CD8-positive, alpha-beta memory T cell (primary cell): ENCODE measurements at regions not wholly inside any gene's neighbourhood (a gene's known extent, or its start where the extent isn't known, plus 50 kb on each side); places are given as distances from the start of the nearest gene placed in this dataset.

Experiments
- CTCF ChIA-PET: fragments of 350-600 bp; sonication (Branson Sonifier 250); formaldehyde crosslinking; loops from one replicate; lab custom pipeline; 2021; ENCODE audit warnings: antibody characterized with exemption; lab: Charles Lee
- POLR2A ChIA-PET: fragments of 350-600 bp; sonication (Branson Sonifier 250); formaldehyde crosslinking; loops from one replicate; lab custom pipeline; 2021; ENCODE audit warnings: antibody characterized with exemption; lab: Charles Lee
- DNase-seq, 5 donors: peaks; one replicate each; pipeline versions ENCODE4 v3.0.0 to v3.0.0-alpha.2; 2020 to 2022; ENCODE audit warnings: mixed read lengths in 1 of 5
- H3K27ac ChIP-seq: one replicate; pipeline ENCODE4 v1.7.0; 2013; ENCODE audit warnings: low read depth, mild to moderate bottlenecking, low read length, moderate library complexity
- H3K27me3 ChIP-seq: 2 replicates; pipeline ENCODE4 v1.7.0; 2013; ENCODE audit warnings: low read length, mild to moderate bottlenecking; ENCODE audit not compliant: insufficient read depth, poor library complexity, severe bottlenecking
- H3K36me3 ChIP-seq: 2 replicates; pipeline ENCODE4 v1.7.0; 2013; ENCODE audit warnings: mild to moderate bottlenecking, low read length, moderate library complexity; ENCODE audit not compliant: insufficient read depth
- H3K4me1 ChIP-seq: 2 replicates; pipeline ENCODE4 v1.7.0; 2013; ENCODE audit warnings: mild to moderate bottlenecking, low read length, moderate library complexity; ENCODE audit not compliant: insufficient read depth
- H3K4me3 ChIP-seq: 2 replicates; pipeline ENCODE4 v1.7.0; 2013; ENCODE audit warnings: mild to moderate bottlenecking, low read length
- H3K9me3 ChIP-seq: 2 replicates; pipeline ENCODE4 v1.7.0; 2013; ENCODE audit warnings: mild to moderate bottlenecking, low read length
- H3K27ac Mint-ChIP-seq, 8 donors: one replicate each; pipeline ENCODE4 v1.8.0; 2020 to 2021; ENCODE audit warnings: mixed read lengths in 8 of 8, mild to moderate bottlenecking in 6 of 8, inconsistent platforms in 3 of 8, moderate library complexity in 3 of 8
- H3K27me3 Mint-ChIP-seq, 2 donors: one replicate each; pipeline ENCODE4 v1.8.0; 2020 to 2021; ENCODE audit warnings: mixed read lengths in 2 of 2, mild to moderate bottlenecking in 1 of 2, moderate library complexity in 1 of 2
- H3K36me3 Mint-ChIP-seq, 3 donors: one replicate each; pipeline ENCODE4 v1.8.0; 2020 to 2021; ENCODE audit warnings: mixed read lengths in 3 of 3, inconsistent platforms in 1 of 3, mild to moderate bottlenecking in 1 of 3
- H3K4me1 Mint-ChIP-seq, 3 donors: one replicate each; pipeline ENCODE4 v1.8.0; 2020 to 2021; ENCODE audit warnings: mixed read lengths in 3 of 3, inconsistent platforms in 1 of 3, mild to moderate bottlenecking in 1 of 3
- H3K4me3 Mint-ChIP-seq, 7 donors: one replicate each; pipeline ENCODE4 v1.8.0; 2020 to 2021; ENCODE audit warnings: mixed read lengths in 7 of 7, mild to moderate bottlenecking in 6 of 7, moderate library complexity in 4 of 7, inconsistent platforms in 2 of 7
- H3K9me3 Mint-ChIP-seq, 5 donors: one replicate each; pipeline ENCODE4 v1.8.0; 2020 to 2022; ENCODE audit warnings: mixed read lengths in 5 of 5, mild to moderate bottlenecking in 3 of 5, moderate library complexity in 2 of 5, inconsistent platforms in 1 of 5

- H3K4me3 Mint-ChIP-seq: no peak overlapping the region
- peaks cover 40% of the 10 kb centered on the region for H3K4me1 ChIP-seq
- H3K36me3 ChIP-seq: no peaks in the 10 kb centered on the region
- no peak for DNase-seq
- no peaks in the 10 kb centered on the region for H3K36me3 Mint-ChIP-seq
- H3K27ac Mint-ChIP-seq: no peak overlapping the region
- CTCF ChIA-PET: interaction anchor here (0.9 to 1.4 kb wide), 2 partner anchors 11 to 15 kb away, joined by 3 to 4 read pairs; no protein-coding TSS in a partner anchor
- H3K27me3 ChIP-seq: no peaks in the 10 kb centered on the region
- H3K4me3 ChIP-seq: no peak overlapping the region
- no peaks in the 10 kb centered on the region for H3K9me3 Mint-ChIP-seq
- no peaks in the 10 kb centered on the region for H3K27me3 Mint-ChIP-seq
- no peaks in the 10 kb centered on the region for H3K9me3 ChIP-seq
- no peak overlapping the region for H3K27ac ChIP-seq
- POLR2A ChIA-PET: interaction anchor here (0.6 kb wide), 1 partner anchor 19 kb away, joined by 4 read pairs; no protein-coding TSS in a partner anchor
- peaks cover 35 to 49% (median 45%) of the 10 kb centered on the region in 3 donors for H3K4me1 Mint-ChIP-seq
Measured at GRCh38 chr4:38493066-38493465, 170.9 kb upstream of the KLF3 start.

- H3K4me3 Mint-ChIP-seq: no peak overlapping the region
- H3K4me3 ChIP-seq: no peak overlapping the region
- no peaks in the 10 kb centered on the region for H3K9me3 ChIP-seq
- no peaks in the 10 kb centered on the region for H3K36me3 ChIP-seq
- peaks cover 21% of the 10 kb centered on the region for H3K4me1 ChIP-seq
- no peak for DNase-seq
- H3K27me3 ChIP-seq: no peaks in the 10 kb centered on the region
- H3K27ac ChIP-seq: no peak overlapping the region
- peaks cover 17 to 31% (median 27%) of the 10 kb centered on the region in 3 donors for H3K4me1 Mint-ChIP-seq
- no peaks in the 10 kb centered on the region for H3K36me3 Mint-ChIP-seq
- H3K27me3 Mint-ChIP-seq: no peaks in the 10 kb centered on the region
- H3K27ac Mint-ChIP-seq: no peak overlapping the region
- no peaks in the 10 kb centered on the region for H3K9me3 Mint-ChIP-seq
- CTCF ChIA-PET: no interaction called here
- POLR2A ChIA-PET: no interaction called here
Measured at GRCh38 chr4:38495446-38495845, 168.6 kb upstream of the KLF3 start.

GRCh38 chr4:38497121-38497520 lies 166.9 kb upstream of the KLF3 start:
- POLR2A ChIA-PET: no interaction called here

GRCh38 chr4:38499101-38499500 lies 164.9 kb upstream of the KLF3 start:
- Histone ChIP-seq H3K9me3 (no peaks in the 10 kb centered on the region), H3K27me3 (no peaks in the 10 kb centered on the region), H3K27ac (no peak overlapping the region), H3K4me3 (no peak overlapping the region), H3K36me3 (no peaks in the 10 kb centered on the region), H3K4me1 (peaks cover 8% of the 10 kb centered on the region)
- ChIA-PET POLR2A (no interaction called here), CTCF (interaction anchor here (1.1 kb wide), 2 partner anchors 10 to 145 kb away, joined by 3 read pairs; no protein-coding TSS in a partner anchor)
- Mint-ChIP-seq H3K27me3 (no peaks in the 10 kb centered on the region), H3K9me3 (no peaks in the 10 kb centered on the region), H3K36me3 (peaks cover 0 to 4% (median 0%) of the 10 kb centered on the region in 3 donors), H3K4me3 (no peak overlapping the region), H3K27ac (no peak overlapping the region), H3K4me1 (peaks cover 7 to 13% (median 12%) of the 10 kb centered on the region in 3 donors)
- no peak for DNase-seq

More at GRCh38 chr4:38497121-38497520, 166.9 kb upstream of the KLF3 start:
- Mint-ChIP-seq H3K9me3 (no peaks in the 10 kb centered on the region), H3K27ac (no peak overlapping the region), H3K4me1 (peaks cover 2 to 17% (median 11%) of the 10 kb centered on the region in 3 donors), H3K4me3 (no peak overlapping the region), H3K27me3 (no peaks in the 10 kb centered on the region), H3K36me3 (peaks cover 0 to 4% (median 0%) of the 10 kb centered on the region in 3 donors)
- CTCF ChIA-PET: interaction anchor here (1.2 to 1.7 kb wide), 2 partner anchors 13 to 178 kb away, joined by 3 read pairs; no protein-coding TSS in a partner anchor
- H3K4me1 ChIP-seq: peaks cover 6% of the 10 kb centered on the region
- DNase-seq: no peak
- H3K27me3 ChIP-seq: no peaks in the 10 kb centered on the region
- H3K27ac ChIP-seq: no peak overlapping the region
- no peaks in the 10 kb centered on the region for H3K9me3 ChIP-seq
- H3K36me3 ChIP-seq: no peaks in the 10 kb centered on the region
- no peak overlapping the region for H3K4me3 ChIP-seq

- ChIA-PET POLR2A (no interaction called here), CTCF (no interaction called here)
- DNase-seq: no peak
- no peak overlapping the region for H3K4me3 ChIP-seq
- H3K27me3 ChIP-seq: no peaks in the 10 kb centered on the region
- H3K27ac ChIP-seq: no peak overlapping the region
- no peak overlapping the region for H3K27ac Mint-ChIP-seq
- no peaks in the 10 kb centered on the region for H3K27me3 Mint-ChIP-seq
- no peak overlapping the region for H3K4me3 Mint-ChIP-seq
- no peaks in the 10 kb centered on the region for H3K9me3 Mint-ChIP-seq
- peaks cover 14 to 22% (median 21%) of the 10 kb centered on the region in 3 donors for H3K4me1 Mint-ChIP-seq
- H3K9me3 ChIP-seq: no peaks in the 10 kb centered on the region
- peaks cover 11% of the 10 kb centered on the region for H3K4me1 ChIP-seq
- H3K36me3 ChIP-seq: no peaks in the 10 kb centered on the region
- peaks cover 0 to 4% (median 2%) of the 10 kb centered on the region in 3 donors for H3K36me3 Mint-ChIP-seq
Measured at GRCh38 chr4:38500433-38500832, 163.6 kb upstream of the KLF3 start.

- peaks cover 0 to 4% (median 2%) of the 10 kb centered on the region in 3 donors for H3K36me3 Mint-ChIP-seq
- peaks cover 23 to 34% (median 32%) of the 10 kb centered on the region in 3 donors for H3K4me1 Mint-ChIP-seq
- H3K4me3 Mint-ChIP-seq: no peak overlapping the region
- CTCF ChIA-PET: interaction anchor here (1.4 kb wide), 1 partner anchor 173 kb away, joined by 5 read pairs; no protein-coding TSS in a partner anchor
- H3K36me3 ChIP-seq: no peaks in the 10 kb centered on the region
- no peaks in the 10 kb centered on the region for H3K27me3 ChIP-seq
- H3K27me3 Mint-ChIP-seq: peaks cover 0 to 2% of the 10 kb centered on the region in 2 donors
- no peak for DNase-seq
- no peaks in the 10 kb centered on the region for H3K9me3 Mint-ChIP-seq
- peaks cover 16% of the 10 kb centered on the region for H3K4me1 ChIP-seq
- H3K27ac ChIP-seq: no peak overlapping the region
- no peaks in the 10 kb centered on the region for H3K9me3 ChIP-seq
- peak overlapping the region in 1 of 8 donors; percentile 38 for H3K27ac Mint-ChIP-seq
- POLR2A ChIA-PET: no interaction called here
- H3K4me3 ChIP-seq: no peak overlapping the region
Measured at GRCh38 chr4:38501698-38502097, 162.3 kb upstream of the KLF3 start.

GRCh38 chr4:38503689-38504395 lies 160.2 kb upstream of the KLF3 start:
- peak overlapping the region in 6 of 7 donors; percentile 42 to 81 (median 68) for H3K4me3 Mint-ChIP-seq
- H3K9me3 Mint-ChIP-seq: no peaks in the 10 kb centered on the region
- Histone ChIP-seq H3K27me3 (no peaks in the 10 kb centered on the region), H3K4me1 (peaks cover 37% of the 10 kb centered on the region), H3K4me3 (no peak overlapping the region), H3K9me3 (no peaks in the 10 kb centered on the region), H3K36me3 (no peaks in the 10 kb centered on the region), H3K27ac (no peak overlapping the region)
- CTCF ChIA-PET: interaction anchor here (1.4 to 1.6 kb wide), 2 partner anchors 11 to 193 kb away, joined by 3 to 4 read pairs; no protein-coding TSS in a partner anchor
- POLR2A ChIA-PET: no interaction called here
- peaks cover 45 to 55% (median 48%) of the 10 kb centered on the region in 3 donors for H3K4me1 Mint-ChIP-seq
- no peak for DNase-seq
- peak overlapping the region in 2 of 8 donors; percentile 27 to 82 for H3K27ac Mint-ChIP-seq
- H3K36me3 Mint-ChIP-seq: peaks cover 0 to 4% (median 2%) of the 10 kb centered on the region in 3 donors
- peaks cover 0 to 2% of the 10 kb centered on the region in 2 donors for H3K27me3 Mint-ChIP-seq

- peaks cover 0 to 2% of the 10 kb centered on the region in 2 donors for H3K27me3 Mint-ChIP-seq
Measured at GRCh38 chr4:38504396-38504715, 159.6 kb upstream of the KLF3 start.

More at GRCh38 chr4:38504396-38504715, 159.6 kb upstream of the KLF3 start:
- CTCF ChIA-PET: interaction anchor here (1.4 to 1.6 kb wide), 2 partner anchors 11 to 194 kb away, joined by 3 to 4 read pairs; no protein-coding TSS in a partner anchor
- Histone ChIP-seq H3K9me3 (no peaks in the 10 kb centered on the region), H3K4me3 (no peak overlapping the region), H3K27me3 (no peaks in the 10 kb centered on the region), H3K27ac (no peak overlapping the region), H3K36me3 (no peaks in the 10 kb centered on the region), H3K4me1 (peaks cover 42% of the 10 kb centered on the region)
- Mint-ChIP-seq H3K4me3 (peak overlapping the region in 3 of 7 donors; percentile 53 to 73 (median 71)), H3K9me3 (no peaks in the 10 kb centered on the region), H3K4me1 (peaks cover 50 to 60% (median 54%) of the 10 kb centered on the region in 3 donors), H3K27ac (no peak overlapping the region), H3K36me3 (peaks cover 0 to 4% (median 2%) of the 10 kb centered on the region in 3 donors)
- DNase-seq: no peak
- POLR2A ChIA-PET: no interaction called here
